ENCODE measurements at regions not wholly inside any gene's neighbourhood (a gene's known extent, or its start where the extent isn't known, plus 50 kb on each side); places are given as distances from the start of the nearest gene placed in this dataset.

GRCh38 chr17:73861543-73861942 is 217.3 kb upstream of the SDK2 start:
- H3K4me1 Mint-ChIP-seq (ENCODE audit: insufficient read depth, unreplicated experiment), result peaks cover 11% of the 10 kb centered on the region
- BruUV-seq (replicated peaks), result no TSS peak
- no peaks in the 10 kb centered on the region for H3K36me3 Mint-ChIP-seq (ENCODE audit: insufficient read depth, unreplicated experiment)
- ChIA-PET POLR2A (no interaction called here), CTCF (no interaction called here)
- no peak overlapping the region for H3K4me3 Mint-ChIP-seq (ENCODE audit: unreplicated experiment)
- peak overlapping the region; percentile 92 for H3K27ac Mint-ChIP-seq (ENCODE audit: low read depth, unreplicated experiment)
- no peaks in the 10 kb centered on the region for H3K27me3 Mint-ChIP-seq (ENCODE audit: insufficient read depth, unreplicated experiment)
- TF ChIP-seq CTCF (IDR thresholded peaks at IDR 0.05; ENCODE audit: unreplicated experiment), result no peak
- intact Hi-C loops (cut with micrococcal nuclease), result no loop called here
- DNase-seq (ENCODE audit: unreplicated experiment), result no peak
- no peaks in the 10 kb centered on the region for H3K9me3 Mint-ChIP-seq (ENCODE audit: unreplicated experiment)

- TF ChIP-seq CTCF (IDR thresholded peaks at IDR 0.05; ENCODE audit: unreplicated experiment), result no peak
- no TSS peak for BruUV-seq (replicated peaks)
- Mint-ChIP-seq H3K4me1 (ENCODE audit: insufficient read depth, unreplicated experiment) (peaks cover 11% of the 10 kb centered on the region), H3K27me3 (ENCODE audit: insufficient read depth, unreplicated experiment) (no peaks in the 10 kb centered on the region), H3K4me3 (ENCODE audit: unreplicated experiment) (no peak overlapping the region), H3K27ac (ENCODE audit: low read depth, unreplicated experiment) (no peak overlapping the region), H3K9me3 (ENCODE audit: unreplicated experiment) (no peaks in the 10 kb centered on the region), H3K36me3 (ENCODE audit: insufficient read depth, unreplicated experiment) (no peaks in the 10 kb centered on the region)
- DNase-seq (ENCODE audit: unreplicated experiment), result no peak
- intact Hi-C loops (cut with micrococcal nuclease), result no loop called here
- POLR2A ChIA-PET, result interaction anchor here (0.6 kb wide), 2 partner anchors 76 to 227 kb away, joined by 3 to 4 read pairs; no protein-coding TSS in a partner anchor
- CTCF ChIA-PET, result no interaction called here
Observed at GRCh38 chr17:73863761-73864535, 219.7 kb upstream of the SDK2 start.

DNA sequence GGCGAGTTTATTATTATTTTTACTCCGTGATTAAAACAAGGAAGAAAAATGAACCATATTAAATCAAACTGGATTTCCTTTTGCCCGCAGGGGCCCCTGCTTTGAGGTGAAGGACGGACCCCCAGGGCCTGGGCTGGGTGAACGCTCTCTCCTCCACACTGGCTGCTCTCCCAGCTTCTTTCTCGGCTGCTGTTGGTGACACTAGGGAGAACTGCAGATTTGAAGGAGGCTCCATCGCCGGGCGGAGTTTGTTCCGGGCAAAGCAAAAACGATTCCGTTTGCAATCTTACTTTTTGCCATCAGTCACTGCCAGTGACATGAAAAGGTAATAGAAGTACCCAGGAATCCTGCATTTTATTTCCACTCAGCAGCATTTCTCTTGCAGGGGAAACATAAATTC is 221.6 kb upstream of the SDK2 start:
- Mint-ChIP-seq H3K27me3 (ENCODE audit: insufficient read depth, unreplicated experiment) (peaks cover 13% of the 10 kb centered on the region), H3K4me3 (ENCODE audit: unreplicated experiment) (no peak overlapping the region), H3K4me1 (ENCODE audit: insufficient read depth, unreplicated experiment) (peaks cover 4% of the 10 kb centered on the region), H3K9me3 (ENCODE audit: unreplicated experiment) (no peaks in the 10 kb centered on the region), H3K27ac (ENCODE audit: low read depth, unreplicated experiment) (no peak overlapping the region), H3K36me3 (ENCODE audit: insufficient read depth, unreplicated experiment) (no peaks in the 10 kb centered on the region)
- TF ChIP-seq CTCF (IDR thresholded peaks at IDR 0.05; ENCODE audit: unreplicated experiment), result no peak
- ChIA-PET CTCF (interaction anchor here (0.6 kb wide), 2 partner anchors 431 to 445 kb away, joined by 3 read pairs; no protein-coding TSS in a partner anchor), POLR2A (no interaction called here)
- no TSS peak for BruUV-seq (replicated peaks)
- no peak for DNase-seq (ENCODE audit: unreplicated experiment)
- intact Hi-C loops (cut with micrococcal nuclease), result no loop called here

DNA sequence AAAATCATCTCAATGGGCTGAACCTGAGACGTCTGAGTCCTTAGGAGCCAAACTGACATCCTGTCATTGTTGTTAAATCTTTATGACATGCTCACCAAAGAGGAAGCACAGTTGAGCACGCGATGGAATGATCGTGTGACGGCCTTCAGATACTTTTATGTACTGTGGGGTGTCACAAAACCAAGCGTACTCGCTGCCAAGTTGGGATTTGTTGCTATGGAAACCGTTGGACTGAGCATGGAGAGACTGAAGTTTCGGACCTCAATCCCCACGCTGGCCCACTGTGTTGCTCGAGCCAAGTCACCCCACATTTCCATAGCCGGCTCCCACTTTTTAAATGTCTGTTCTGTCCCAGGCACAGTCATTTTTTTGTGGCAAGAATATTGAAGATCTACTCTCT is 222.8 kb upstream of the SDK2 start:
- H3K4me1 Mint-ChIP-seq (ENCODE audit: insufficient read depth, unreplicated experiment), result no peaks in the 10 kb centered on the region
- no peak for TF ChIP-seq CTCF (IDR thresholded peaks at IDR 0.05; ENCODE audit: unreplicated experiment)
- BruUV-seq (replicated peaks), result no TSS peak
- peaks cover 21% of the 10 kb centered on the region for H3K27me3 Mint-ChIP-seq (ENCODE audit: insufficient read depth, unreplicated experiment)
- ChIA-PET POLR2A (interaction anchor here (0.5 kb wide), 1 partner anchor 152 kb away, joined by 3 read pairs; no protein-coding TSS in a partner anchor), CTCF (no interaction called here)
- H3K4me3 Mint-ChIP-seq (ENCODE audit: unreplicated experiment), result no peak overlapping the region
- no peaks in the 10 kb centered on the region for H3K36me3 Mint-ChIP-seq (ENCODE audit: insufficient read depth, unreplicated experiment)
- H3K9me3 Mint-ChIP-seq (ENCODE audit: unreplicated experiment), result no peaks in the 10 kb centered on the region
- intact Hi-C loops (cut with micrococcal nuclease), result no loop called here
- no peak for DNase-seq (ENCODE audit: unreplicated experiment)
- no peak overlapping the region for H3K27ac Mint-ChIP-seq (ENCODE audit: low read depth, unreplicated experiment)
